GM21619 (cell line): ENCODE measurements at regions not wholly inside any gene's neighbourhood (a gene's known extent, or its start where the extent isn't known, plus 50 kb on each side); places are given as distances from the start of the nearest gene placed in this dataset.

ENCODE experiments used
- ATAC-seq: cut with Tn5 transposase; IDR thresholded peaks from one replicate; pipeline ENCODE4 v1.9.1; 2021; ENCODE audit not compliant: unreplicated experiment

GRCh38 chr13:73767747-73768315 is 366.4 kb downstream of the KLF12 start:
- no peak for ATAC-seq

- ATAC-seq, result no peak
Measured at GRCh38 chr13:73767191-73767741, 366.9 kb downstream of the KLF12 start.

GRCh38 chr13:73765651-73766384 is 368.4 kb downstream of the KLF12 start:
- ATAC-seq, result peak; percentile 75

- ATAC-seq, result no peak
Measured at GRCh38 chr13:73759434-73759833, 374.8 kb downstream of the KLF12 start.

GRCh38 chr13:73757481-73758233 is 376.5 kb downstream of the KLF12 start:
- ATAC-seq, result no peak

- ATAC-seq, result peak; percentile 64
Measured at GRCh38 chr13:73754727-73755292, 379.4 kb downstream of the KLF12 start.

- no peak for ATAC-seq
Measured at GRCh38 chr13:73754241-73754640, 380.0 kb downstream of the KLF12 start.

- no peak for ATAC-seq
Measured at GRCh38 chr13:73751290-73751689, 382.9 kb downstream of the KLF12 start.

GRCh38 chr13:73748404-73748803 is 385.8 kb downstream of the KLF12 start:
- no peak for ATAC-seq

- ATAC-seq, result no peak
Measured at GRCh38 chr13:73745190-73745589, 389.0 kb downstream of the KLF12 start.

- no peak for ATAC-seq
Measured at GRCh38 chr13:73742982-73743381, 391.2 kb downstream of the KLF12 start.

GRCh38 chr13:73741742-73742141 is 392.5 kb downstream of the KLF12 start:
- ATAC-seq, result no peak

- no peak for ATAC-seq
Measured at GRCh38 chr13:73741111-73741510, 393.1 kb downstream of the KLF12 start.

- ATAC-seq, result no peak
Measured at GRCh38 chr13:73740666-73741065, 393.5 kb downstream of the KLF12 start.

GRCh38 chr13:73739394-73739793 is 394.8 kb downstream of the KLF12 start:
- no peak for ATAC-seq

- ATAC-seq, result no peak
Measured at GRCh38 chr13:73738626-73739025, 395.6 kb downstream of the KLF12 start.

- no peak for ATAC-seq
Measured at GRCh38 chr13:73737214-73737613, 397.0 kb downstream of the KLF12 start.

GRCh38 chr13:73733706-73734105 is 400.5 kb downstream of the KLF12 start:
- no peak for ATAC-seq

- no peak for ATAC-seq
Measured at GRCh38 chr13:73732350-73732749, 401.9 kb downstream of the KLF12 start.

- ATAC-seq, result no peak
Measured at GRCh38 chr13:73731564-73731963, 402.6 kb downstream of the KLF12 start.

GRCh38 chr13:73730014-73730413 is 404.2 kb downstream of the KLF12 start:
- ATAC-seq, result no peak
